HepG2 (cell line): ENCODE measurements at regions not wholly inside any gene's neighbourhood (a gene's known extent, or its start where the extent isn't known, plus 50 kb on each side); places are given as distances from the start of the nearest gene placed in this dataset.

Experiments
- ATAC-seq: fragments of 200-7000 bp; cut with Tn5 transposase; 3 replicates; pipeline ENCODE4 v1.9.1; 2020; ENCODE audit warnings: mild to moderate bottlenecking, moderate library complexity
- BruUV-seq: library from RNA; stranded (reverse); fragments of 400-500 nt; replicated peaks from 2 replicates; lab custom pipeline; 2021; lab: Mats Ljungman, UMichigan
- CTCF ChIA-PET: fragments of 300-600 bp; formaldehyde crosslinking; extraction: SDS; loops from one replicate; lab custom pipeline; 2021; ENCODE audit warnings: low total read pairs, inconsistent platforms, low intra/inter-chr PET ratio; lab: Yijun Ruan, JAX
- POLR2A ChIA-PET: fragments of 350-600 bp; sonication (Branson Sonifier 250); formaldehyde crosslinking; loops from one replicate; lab custom pipeline; 2020; ENCODE audit warnings: antibody characterized with exemption, inconsistent platforms; lab: Yijun Ruan, JAX
- DNase-seq: peaks from one replicate; pipeline ENCODE4 v3.0.0-alpha.2; 2015; ENCODE audit warnings: low spot score
- FAIRE-seq: peaks from 3 replicates; lab custom pipeline; 2011; peaks lifted over from hg19 to GRCh38; lab: Jason Lieb, UNC
- H2AFZ ChIP-seq: one replicate; pipeline ENCODE4 v1.6.1; 2011; ENCODE audit warnings: low read length, inconsistent platforms
- H3K27ac ChIP-seq: fragments of 300-600 bp; 3 replicates; pipeline ENCODE4 v1.8.0; 2011; ENCODE audit warnings: mixed run types, mild to moderate bottlenecking, mixed read lengths, low read length, inconsistent platforms; ENCODE audit not compliant: insufficient read depth; ENCODE audit errors: extremely low read length
- H3K27me3 ChIP-seq, 2 experiments: fragments of 200-600 bp in 1 of 2; 2 replicates in 1 of 2; 3 replicates in 1 of 2; pipeline versions ENCODE4 v1.6.0 to v1.8.0; 2011; ENCODE audit warnings: low read length in 2 of 2, mild to moderate bottlenecking in 2 of 2, moderate library complexity in 2 of 2, inconsistent platforms in 1 of 2; ENCODE audit not compliant: insufficient read depth in 2 of 2, control insufficient read depth in 1 of 2
- H3K36me3 ChIP-seq, 2 experiments: fragments of 200-600 bp in 1 of 2; replicated peaks in 1 of 2; 2 replicates in 1 of 2; 3 replicates in 1 of 2; pipeline versions ENCODE4 v1.5.1 to v1.8.0; 2011; ENCODE audit warnings: low read length in 2 of 2, inconsistent platforms in 1 of 2; ENCODE audit not compliant: insufficient read depth in 2 of 2, control insufficient read depth in 1 of 2
- H3K4me1 ChIP-seq: 2 replicates; pipeline ENCODE4 v1.5.1; 2012; ENCODE audit warnings: low read length, inconsistent platforms; ENCODE audit not compliant: insufficient read depth
- H3K4me2 ChIP-seq: 2 replicates; pipeline ENCODE4 v1.6.0; 2011; ENCODE audit warnings: low read depth, low read length, inconsistent platforms
- H3K4me3 ChIP-seq, 3 experiments: fragments of 200-600 bp in 1 of 3; sonication (generic), shearing (Covaris generic) in 1 of 3; replicated peaks in 1 of 3; 2 replicates each; pipeline ENCODE4 v1.5.1; 2011 to 2016; ENCODE audit warnings: low read length in 3 of 3, inconsistent platforms in 2 of 3, low read depth in 2 of 3, mild to moderate bottlenecking in 2 of 3, control low read depth in 1 of 3, mixed read lengths in 1 of 3; ENCODE audit not compliant: insufficient read depth in 1 of 3
- H3K79me2 ChIP-seq: one replicate; pipeline ENCODE4 v1.6.1; 2011; ENCODE audit warnings: low read length, inconsistent platforms; ENCODE audit not compliant: insufficient read depth
- H3K9ac ChIP-seq: 2 replicates; pipeline ENCODE4 v1.6.0; 2011; ENCODE audit warnings: mild to moderate bottlenecking, low read depth, low read length, inconsistent platforms; ENCODE audit not compliant: insufficient read depth
- H3K9me3 ChIP-seq: 2 replicates; pipeline ENCODE4 v1.5.1; 2012; ENCODE audit warnings: mild to moderate bottlenecking, low read length
- H4K20me1 ChIP-seq: 2 replicates; pipeline ENCODE4 v1.6.0; 2011; ENCODE audit warnings: inconsistent platforms, mild to moderate bottlenecking, low read length, moderate library complexity; ENCODE audit not compliant: insufficient read depth
- CEBPB ChIP-seq: IDR thresholded peaks from 2 replicates; pipeline ENCODE4 v1.6.1; 2011; ENCODE audit warnings: low read depth, low read length, improper control_type of control experiment, borderline replicate concordance
- NKX3-1 ChIP-seq: sonication (generic); formaldehyde crosslinking; IDR thresholded peaks from 2 replicates; pipeline ENCODE4 v1.5.0; 2020; ENCODE audit warnings: missing genetic modification reagents
- TCF7L2 ChIP-seq: IDR thresholded peaks from 2 replicates; pipeline ENCODE4 v1.6.1; 2011; ENCODE audit warnings: mild to moderate bottlenecking, low read depth, low read length, moderate library complexity
- ZNF232 ChIP-seq: sonication (generic); formaldehyde crosslinking; IDR thresholded peaks from 2 replicates; pipeline ENCODE4 v1.4.0; 2020; ENCODE audit warnings: missing genetic modification reagents, borderline replicate concordance
- ZNF326 ChIP-seq: sonication (generic); formaldehyde crosslinking; IDR thresholded peaks from 2 replicates; pipeline ENCODE4 v1.4.0; 2020; ENCODE audit warnings: missing genetic modification reagents, borderline replicate concordance
- ZNF441 ChIP-seq: sonication (generic); formaldehyde crosslinking; IDR thresholded peaks from 2 replicates; pipeline ENCODE4 v1.7.0; 2021; ENCODE audit warnings: missing genetic modification reagents, borderline replicate concordance
- ZNF720 ChIP-seq: sonication (generic); formaldehyde crosslinking; IDR thresholded peaks from 2 replicates; pipeline ENCODE4 v1.4.0; 2020; ENCODE audit warnings: missing genetic modification reagents
- ZNF772 ChIP-seq: sonication (generic); formaldehyde crosslinking; IDR thresholded peaks from 2 replicates; pipeline ENCODE4 v1.5.0; 2020; ENCODE audit warnings: mild to moderate bottlenecking, missing genetic modification reagents
- WGBS: methylation state at CpG from one replicate; pipeline ENCODE4 v1.1.6; 2017; ENCODE audit warnings: low lambda C conversion rate; 5-methylcytosine and 5-hydroxymethylcytosine counted together
- in situ Hi-C: cut with HindIII; loops from 2 replicates; pipeline ENCODE4 v1.10.0; 2017; ENCODE audit warnings: low pct_unique_long_range_greater_than_20kb; ENCODE audit not compliant: extremely low pct_ligation_motif_present
- intact Hi-C: fragments of 100-400 bp; cut with micrococcal nuclease; formaldehyde crosslinking; loops from one replicate; pipeline ENCODE4 v1.10.0; 2022; ENCODE audit not compliant: unreplicated experiment
- TF ChIP-seq, protein P1 (sequence below): IDR thresholded peaks from 2 replicates; pipeline ENCODE4 v1.4.0; 2020; ENCODE audit warnings: mild to moderate bottlenecking, missing genetic modification reagents
- TF ChIP-seq, protein P2 (sequence below): sonication (generic); formaldehyde crosslinking; IDR thresholded peaks from 2 replicates; pipeline ENCODE4 v1.5.1; 2020; ENCODE audit warnings: mild to moderate bottlenecking, missing genetic modification reagents, borderline replicate concordance
- TF ChIP-seq, protein P3 (sequence below): sonication (generic); formaldehyde crosslinking; IDR thresholded peaks from 2 replicates; pipeline ENCODE4 v1.9.0; 2022; ENCODE audit warnings: low read depth, missing genetic modification reagents

DNA sequence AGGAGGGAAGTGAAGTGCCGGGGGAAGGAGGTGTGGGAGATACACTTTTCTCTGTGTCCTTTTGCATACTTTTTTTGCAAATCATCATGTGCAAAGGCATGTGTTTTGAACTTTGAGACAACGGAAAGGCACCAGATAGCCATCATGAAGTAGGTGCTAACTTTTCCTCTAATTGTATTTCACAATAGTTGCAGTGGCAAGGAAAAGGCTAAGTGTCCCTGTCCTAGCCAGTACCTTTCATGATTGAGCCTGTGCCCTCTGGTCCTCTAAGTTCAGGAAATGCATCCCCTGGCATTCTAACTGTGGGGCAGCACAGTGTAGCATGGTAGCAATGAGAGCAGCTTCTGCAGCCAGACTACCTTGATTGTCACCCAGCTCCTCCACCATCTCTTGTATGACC, 186.2 kb downstream of the ADSS2 start:
- no peak for FAIRE-seq
- Histone ChIP-seq H3K4me1 (peaks cover 9% of the 10 kb centered on the region), H3K4me2 (no peak overlapping the region), H3K27ac (no peak overlapping the region), H3K36me3 (no peaks in the 10 kb centered on the region), H3K4me3 (no peak overlapping the region), H3K9ac (no peak overlapping the region), H4K20me1 (no peaks in the 10 kb centered on the region), H3K27me3 (no peaks in the 10 kb centered on the region; a peak in 1 of 5 replicates), H3K79me2 (no peaks in the 10 kb centered on the region), H2AFZ (no peak overlapping the region), H3K9me3 (no peaks in the 10 kb centered on the region)
- intact Hi-C loops (no loop called here), in situ Hi-C loops (no loop called here)
- CTCF ChIA-PET, result no interaction called here
- POLR2A ChIA-PET, result no interaction called here
- WGBS, result 84% methylated on average over 2 of the region's 2 CpGs
- ATAC-seq, result no peak
- DNase-seq, result no peak
- no TSS peak for BruUV-seq
- TF ChIP-seq ZNF232 (CRISPR knock-in tag) (no peak), CEBPB (0 out of 2 replicates have a peak, but pooled peaks have one; percentile 27), ZNF772 (CRISPR knock-in tag) (no peak)
- TF ChIP-seq, protein P1, sequence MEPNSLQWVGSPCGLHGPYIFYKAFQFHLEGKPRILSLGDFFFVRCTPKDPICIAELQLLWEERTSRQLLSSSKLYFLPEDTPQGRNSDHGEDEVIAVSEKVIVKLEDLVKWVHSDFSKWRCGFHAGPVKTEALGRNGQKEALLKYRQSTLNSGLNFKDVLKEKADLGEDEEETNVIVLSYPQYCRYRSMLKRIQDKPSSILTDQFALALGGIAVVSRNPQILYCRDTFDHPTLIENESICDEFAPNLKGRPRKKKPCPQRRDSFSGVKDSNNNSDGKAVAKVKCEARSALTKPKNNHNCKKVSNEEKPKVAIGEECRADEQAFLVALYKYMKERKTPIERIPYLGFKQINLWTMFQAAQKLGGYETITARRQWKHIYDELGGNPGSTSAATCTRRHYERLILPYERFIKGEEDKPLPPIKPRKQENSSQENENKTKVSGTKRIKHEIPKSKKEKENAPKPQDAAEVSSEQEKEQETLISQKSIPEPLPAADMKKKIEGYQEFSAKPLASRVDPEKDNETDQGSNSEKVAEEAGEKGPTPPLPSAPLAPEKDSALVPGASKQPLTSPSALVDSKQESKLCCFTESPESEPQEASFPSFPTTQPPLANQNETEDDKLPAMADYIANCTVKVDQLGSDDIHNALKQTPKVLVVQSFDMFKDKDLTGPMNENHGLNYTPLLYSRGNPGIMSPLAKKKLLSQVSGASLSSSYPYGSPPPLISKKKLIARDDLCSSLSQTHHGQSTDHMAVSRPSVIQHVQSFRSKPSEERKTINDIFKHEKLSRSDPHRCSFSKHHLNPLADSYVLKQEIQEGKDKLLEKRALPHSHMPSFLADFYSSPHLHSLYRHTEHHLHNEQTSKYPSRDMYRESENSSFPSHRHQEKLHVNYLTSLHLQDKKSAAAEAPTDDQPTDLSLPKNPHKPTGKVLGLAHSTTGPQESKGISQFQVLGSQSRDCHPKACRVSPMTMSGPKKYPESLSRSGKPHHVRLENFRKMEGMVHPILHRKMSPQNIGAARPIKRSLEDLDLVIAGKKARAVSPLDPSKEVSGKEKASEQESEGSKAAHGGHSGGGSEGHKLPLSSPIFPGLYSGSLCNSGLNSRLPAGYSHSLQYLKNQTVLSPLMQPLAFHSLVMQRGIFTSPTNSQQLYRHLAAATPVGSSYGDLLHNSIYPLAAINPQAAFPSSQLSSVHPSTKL (CRISPR knock-in tag), result no peak
- TF ChIP-seq, all 625 proteins: peak for 1

DNA sequence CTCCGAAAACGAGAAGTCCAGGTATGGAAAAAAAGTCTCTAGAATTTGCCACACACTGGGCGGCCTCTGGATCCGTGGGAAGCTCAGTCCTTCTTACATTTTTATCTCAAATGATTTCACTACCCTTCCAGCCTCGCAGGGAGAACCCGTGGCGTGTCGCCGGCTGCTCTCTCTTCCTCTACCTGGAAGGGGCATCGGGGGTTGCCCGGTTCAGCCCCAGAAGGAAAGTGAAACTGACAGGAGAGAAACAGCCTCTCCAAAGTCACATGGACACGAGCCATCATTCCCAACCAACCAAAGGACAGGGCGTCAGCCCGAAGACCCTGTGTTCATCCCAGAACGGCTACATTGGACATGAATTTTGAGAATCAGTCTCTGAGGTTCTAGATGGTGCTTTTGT, 182.5 kb downstream of the ADSS2 start:
- Histone ChIP-seq H3K4me3 (peak overlapping the region; percentile 31 to 42 (median 40); a peak in 5 of 6 replicates), H3K4me2 (peak overlapping the region; percentile 54)
- BruUV-seq, result no TSS peak

More for the DNA sequence above, 182.5 kb downstream of the ADSS2 start:
- H3K4me1 ChIP-seq, result peaks cover 15% of the 10 kb centered on the region
- H3K27me3 ChIP-seq, result peaks cover 0 to 8% of the 10 kb centered on the region in 2 experiments; a peak in 1 of 5 replicates
- ChIA-PET POLR2A (interaction anchor here (0.7 kb wide), 1 partner anchor 221 kb away, joined by 3 read pairs; no protein-coding TSS in a partner anchor), CTCF (no interaction called here)
- no peaks in the 10 kb centered on the region for H3K36me3 ChIP-seq
- H2AFZ ChIP-seq, result peak overlapping the region; percentile 67
- no peaks in the 10 kb centered on the region for H4K20me1 ChIP-seq
- DNase-seq, result no peak
- 14% methylated on average over 12 of the region's 15 CpGs for WGBS
- FAIRE-seq, result no peak
- TF ChIP-seq TCF7L2, result no peak
- TF ChIP-seq, protein P2, sequence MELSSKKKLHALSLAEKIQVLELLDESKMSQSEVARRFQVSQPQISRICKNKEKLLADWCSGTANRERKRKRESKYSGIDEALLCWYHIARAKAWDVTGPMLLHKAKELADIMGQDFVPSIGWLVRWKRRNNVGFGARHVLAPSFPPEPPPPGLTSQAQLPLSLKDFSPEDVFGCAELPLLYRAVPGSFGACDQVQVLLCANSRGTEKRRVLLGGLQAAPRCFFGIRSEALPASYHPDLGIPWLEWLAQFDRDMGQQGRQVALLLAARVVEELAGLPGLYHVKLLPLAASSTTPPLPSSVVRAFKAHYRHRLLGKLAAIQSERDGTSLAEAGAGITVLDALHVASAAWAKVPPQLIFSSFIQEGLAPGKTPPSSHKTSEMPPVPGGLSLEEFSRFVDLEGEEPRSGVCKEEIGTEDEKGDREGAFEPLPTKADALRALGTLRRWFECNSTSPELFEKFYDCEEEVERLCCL (CRISPR knock-in tag), result no peak
- TF ChIP-seq, protein P3, sequence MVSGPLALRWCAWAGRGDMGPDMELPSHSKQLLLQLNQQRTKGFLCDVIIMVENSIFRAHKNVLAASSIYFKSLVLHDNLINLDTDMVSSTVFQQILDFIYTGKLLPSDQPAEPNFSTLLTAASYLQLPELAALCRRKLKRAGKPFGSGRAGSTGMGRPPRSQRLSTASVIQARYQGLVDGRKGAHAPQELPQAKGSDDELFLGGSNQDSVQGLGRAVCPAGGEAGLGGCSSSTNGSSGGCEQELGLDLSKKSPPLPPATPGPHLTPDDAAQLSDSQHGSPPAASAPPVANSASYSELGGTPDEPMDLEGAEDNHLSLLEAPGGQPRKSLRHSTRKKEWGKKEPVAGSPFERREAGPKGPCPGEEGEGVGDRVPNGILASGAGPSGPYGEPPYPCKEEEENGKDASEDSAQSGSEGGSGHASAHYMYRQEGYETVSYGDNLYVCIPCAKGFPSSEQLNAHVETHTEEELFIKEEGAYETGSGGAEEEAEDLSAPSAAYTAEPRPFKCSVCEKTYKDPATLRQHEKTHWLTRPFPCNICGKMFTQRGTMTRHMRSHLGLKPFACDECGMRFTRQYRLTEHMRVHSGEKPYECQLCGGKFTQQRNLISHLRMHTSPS (CRISPR knock-in tag), result no peak
- TF ChIP-seq ZNF720 (CRISPR knock-in tag), result no peak
- no peak for TF ChIP-seq ZNF441 (CRISPR knock-in tag)
- no peak for TF ChIP-seq ZNF326 (CRISPR knock-in tag)
- no peak for TF ChIP-seq NKX3-1 (CRISPR knock-in tag)
- no peaks in the 10 kb centered on the region for H3K9me3 ChIP-seq
- intact Hi-C loops, result no loop called here
- in situ Hi-C loops, result no loop called here
- no peak overlapping the region for H3K9ac ChIP-seq
- no peaks in the 10 kb centered on the region for H3K79me2 ChIP-seq
- no peak overlapping the region for H3K27ac ChIP-seq
- peak; percentile 53; the same call in 2 of the 3 replicates for ATAC-seq
